ENCODE measurements at regions not wholly inside any gene's neighbourhood (a gene's known extent, or its start where the extent isn't known, plus 50 kb on each side); places are given as distances from the start of the nearest gene placed in this dataset.

- no peak for TF ChIP-seq E4F1 (CRISPR knock-in tag; IDR thresholded peaks at IDR 0.05; ENCODE audit: borderline replicate concordance)
- TF ChIP-seq NUFIP1 (IDR thresholded peaks at IDR 0.05; ENCODE audit: partially characterized antibody), result no peak
- no peak for TF ChIP-seq ZNF507 (tag; conservative IDR thresholded peaks at IDR 0.05)
- no peak for TF ChIP-seq ZBED1 (IDR thresholded peaks at IDR 0.05)
These were observed 590.1 kb downstream of the LTN1 start (continued) for GRCh38 chr21:28402616-28402989.

- Histone ChIP-seq H3K27ac (ENCODE audit: extremely low read depth, low read depth, low read length) (no peak overlapping the region), H3K4me1 (replicated peaks in 1 of 2; ENCODE audit: control insufficient read depth in 2 of 2, insufficient read depth in 2 of 2, low read length in 2 of 2) (no peaks in the 10 kb centered on the region), H3K9me3 (replicated peaks; ENCODE audit: control insufficient read depth, insufficient read depth, low read depth, low read length) (no peaks in the 10 kb centered on the region; the same call in 1 of the 2 replicates), H2AFZ (ENCODE audit: low read depth, low read length) (no peak overlapping the region), H3K27me3 (ENCODE audit: control insufficient read depth in 2 of 2, insufficient read depth in 2 of 2, low read length in 2 of 2) (no peaks in the 10 kb centered on the region), H3K4me3 (no peak overlapping the region), H3K36me3 (ENCODE audit: control insufficient read depth, insufficient read depth, low read length) (no peaks in the 10 kb centered on the region), H4K20me1 (replicated peaks; ENCODE audit: control insufficient read depth, insufficient read depth, low read length) (no peaks in the 10 kb centered on the region), H3K79me2 (ENCODE audit: control insufficient read depth, insufficient read depth, low read length) (no peaks in the 10 kb centered on the region), H3K9ac (ENCODE audit: insufficient read depth in 1 of 2, low read depth in 2 of 2, low read length in 2 of 2) (no peak overlapping the region), H3K4me2 (ENCODE audit: insufficient read depth, low read length) (no peak overlapping the region), H3K9me1 (ENCODE audit: control insufficient read depth, insufficient read depth, low read length) (no peaks in the 10 kb centered on the region)
- CTCF ChIA-PET (ENCODE audit: low intra/inter-chr PET ratio), result no interaction called here
- FAIRE-seq, result no peak
- DNase-seq (ENCODE audit: extremely low read depth in 1 of 4, low spot score in 3 of 4), result no peak
- no peak for ATAC-seq
- no TSS peak for BruUV-seq (replicated peaks)
- in situ Hi-C loops (cut with MboI), result no loop called here
- POLR2A ChIA-PET, result no interaction called here
- intact Hi-C loops (cut with micrococcal nuclease), result no loop called here
- no peak for TF ChIP-seq ZNF23 (CRISPR knock-in tag; IDR thresholded peaks at IDR 0.05)
- no peak for TF ChIP-seq ZEB2 (IDR thresholded peaks at IDR 0.05)
- no peak for TF ChIP-seq XRCC4 (IDR thresholded peaks at IDR 0.05; ENCODE audit: extremely low read depth, insufficient read depth, insufficient read length)
- no peak for TF ChIP-seq SREBF1 (IDR thresholded peaks at IDR 0.05; ENCODE audit: borderline replicate concordance, low read depth, low read length)
- no peak for TF ChIP-seq NR1H2 (CRISPR knock-in tag; IDR thresholded peaks at IDR 0.05)
- TF ChIP-seq PHTF2 (CRISPR knock-in tag; IDR thresholded peaks at IDR 0.05), result no peak
- no peak for TF ChIP-seq RAD21 (CRISPR knock-in tag; conservative IDR thresholded peaks at IDR 0.05 in 1 of 2, IDR thresholded peaks at IDR 0.05 in 1 of 2)
- TF ChIP-seq ZNF253 (CRISPR knock-in tag; conservative IDR thresholded peaks at IDR 0.05), result no peak
- TF ChIP-seq ZNF75A (CRISPR knock-in tag; IDR thresholded peaks at IDR 0.05), result no peak
- TF ChIP-seq ZNF407 (IDR thresholded peaks at IDR 0.05; ENCODE audit: low read depth), result no peak
These were observed 595.6 kb downstream of the LTN1 start for GRCh38 chr21:28397040-28397439.
